GM20000 (cell line): ENCODE measurements at regions not wholly inside any gene's neighbourhood (a gene's known extent, or its start where the extent isn't known, plus 50 kb on each side); places are given as distances from the start of the nearest gene placed in this dataset.

ENCODE experiments used
- DNase-seq: peaks from one replicate; pipeline ENCODE4 v3.0.0; 2012; ENCODE audit warnings: low spot score
- CTCF ChIP-seq: IDR thresholded peaks from 2 replicates; pipeline ENCODE4 v1.5.1; 2012; ENCODE audit warnings: mild to moderate bottlenecking, control low read depth; ENCODE audit errors: extremely low read depth, missing control alignments

- DNase-seq, result no peak
- TF ChIP-seq CTCF, result no peak
These were observed 198.2 kb downstream of the NECTIN3 start for GRCh38 chr3:111269777-111270176.

GRCh38 chr3:111277226-111277625 is 205.6 kb downstream of the NECTIN3 start:
- DNase-seq, result no peak
- TF ChIP-seq CTCF, result no peak

GRCh38 chr3:111278959-111279358 is 207.3 kb downstream of the NECTIN3 start:
- no peak for TF ChIP-seq CTCF
- no peak for DNase-seq

GRCh38 chr3:111282024-111282423 is 210.4 kb downstream of the NECTIN3 start:
- DNase-seq, result no peak
- TF ChIP-seq CTCF, result no peak

- DNase-seq, result no peak
- TF ChIP-seq CTCF, result no peak
These were observed 211.5 kb downstream of the NECTIN3 start for GRCh38 chr3:111283165-111283564.

GRCh38 chr3:111284503-111285183 is 213.0 kb downstream of the NECTIN3 start:
- TF ChIP-seq CTCF, result no peak
- DNase-seq, result no peak

- no peak for TF ChIP-seq CTCF
- no peak for DNase-seq
These were observed 213.5 kb downstream of the NECTIN3 start for GRCh38 chr3:111285184-111285538.
